IPS DF 19.7 (cell line): ENCODE measurements at regions not wholly inside any gene's neighbourhood (a gene's known extent, or its start where the extent isn't known, plus 50 kb on each side); places are given as distances from the start of the nearest gene placed in this dataset.
"Not testable (repeated sequence)": the region's sequence is repeated elsewhere in the genome, so short reads cannot be mapped to it uniquely, and the experiment has no call there.

Experiments used
- DNase-seq: peaks from one replicate; pipeline ENCODE4 v3.0.0-alpha.2; 2013; ENCODE audit warnings: low read depth, low spot score

- DNase-seq, result no peak
These were observed 114.9 kb upstream of the NANOS1 start for GRCh38 chr10:118914629-118915028.

GRCh38 chr10:118915161-118915560 is 114.4 kb upstream of the NANOS1 start:
- DNase-seq, result no peak

DNA sequence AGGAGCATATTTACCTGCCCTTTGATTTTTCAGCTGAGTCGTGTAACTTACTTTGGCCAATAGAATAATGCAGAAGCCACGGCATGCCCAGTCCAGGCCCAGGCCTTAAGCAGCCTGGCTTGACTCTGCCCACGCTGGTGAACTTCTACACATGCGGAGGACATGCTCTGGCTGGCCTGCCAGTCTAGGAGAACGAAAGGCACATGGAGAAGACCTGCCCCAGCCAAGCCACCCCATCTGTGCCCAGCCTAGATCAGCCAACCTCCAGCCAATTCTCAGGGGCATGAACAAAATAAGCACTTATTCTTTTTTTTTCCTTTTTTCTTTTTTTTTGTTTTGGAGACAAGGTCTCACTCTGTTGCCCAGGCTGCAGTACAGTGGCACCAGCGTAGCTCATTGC is 112.7 kb upstream of the NANOS1 start:
- DNase-seq, result no peak

GRCh38 chr10:118917701-118918100 is 111.8 kb upstream of the NANOS1 start:
- DNase-seq, result no peak

GRCh38 chr10:118918116-118918515 is 111.4 kb upstream of the NANOS1 start:
- DNase-seq, result no peak

DNA sequence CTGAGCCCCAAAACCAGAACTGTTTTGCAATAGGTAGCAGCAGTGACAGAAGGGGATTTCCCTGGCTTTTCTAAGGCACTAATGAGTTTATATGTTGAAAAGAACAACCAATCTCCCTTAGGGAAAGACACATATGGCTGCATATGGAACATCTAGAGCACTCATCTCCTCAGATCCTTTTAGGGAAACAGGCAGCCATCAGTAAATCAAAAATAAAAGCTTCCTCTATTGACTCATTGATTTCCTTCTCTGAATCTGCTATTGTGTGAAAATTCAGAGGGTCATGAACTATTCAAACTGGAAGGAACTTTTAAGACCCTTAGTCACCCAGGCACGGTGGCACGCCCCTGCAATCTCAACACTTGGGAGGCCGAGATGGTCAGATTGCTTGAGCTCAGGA is 110.9 kb upstream of the NANOS1 start:
- no peak for DNase-seq

DNA sequence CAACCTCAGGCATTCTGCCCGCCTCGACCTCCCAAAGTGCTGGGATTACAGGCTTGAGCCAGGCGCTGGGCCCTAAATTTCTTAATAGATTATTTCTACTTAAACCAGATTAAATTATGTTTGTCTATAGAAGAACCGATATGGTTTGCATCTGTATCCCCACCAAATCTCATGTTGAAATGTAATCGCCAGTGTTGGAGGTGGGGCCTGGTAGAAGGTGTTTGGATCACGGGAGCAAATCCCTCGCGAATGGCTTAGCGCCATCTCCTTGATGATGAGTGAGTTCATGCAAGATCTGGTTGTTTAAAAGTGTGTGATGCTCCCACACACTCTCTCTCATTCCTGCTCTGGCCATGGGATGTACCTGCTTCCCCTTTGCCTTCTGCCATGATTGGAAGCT is 109.3 kb upstream of the NANOS1 start:
- no peak for DNase-seq

DNA sequence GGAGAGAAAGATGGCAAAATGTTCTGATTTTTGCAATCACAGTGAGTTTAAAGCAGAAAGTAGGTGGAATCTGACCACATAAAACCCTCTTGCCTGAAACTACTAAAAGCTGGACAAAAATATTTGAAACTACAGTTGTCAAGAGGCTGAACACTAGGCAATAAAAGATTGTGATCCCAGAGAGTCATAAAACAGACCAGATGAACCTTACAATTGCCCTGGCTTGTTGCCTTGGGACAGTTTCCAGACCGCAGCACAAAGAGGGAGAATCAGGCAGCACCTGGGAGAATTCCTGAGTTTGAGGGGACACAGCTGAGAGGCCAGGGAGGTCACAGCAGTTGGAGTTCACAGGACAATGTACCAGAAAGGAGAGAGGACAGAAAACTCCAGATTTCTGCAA is 107.3 kb upstream of the NANOS1 start:
- no peak for DNase-seq

- no peak for DNase-seq
These were observed 106.5 kb upstream of the NANOS1 start for GRCh38 chr10:118922972-118923371.

DNA sequence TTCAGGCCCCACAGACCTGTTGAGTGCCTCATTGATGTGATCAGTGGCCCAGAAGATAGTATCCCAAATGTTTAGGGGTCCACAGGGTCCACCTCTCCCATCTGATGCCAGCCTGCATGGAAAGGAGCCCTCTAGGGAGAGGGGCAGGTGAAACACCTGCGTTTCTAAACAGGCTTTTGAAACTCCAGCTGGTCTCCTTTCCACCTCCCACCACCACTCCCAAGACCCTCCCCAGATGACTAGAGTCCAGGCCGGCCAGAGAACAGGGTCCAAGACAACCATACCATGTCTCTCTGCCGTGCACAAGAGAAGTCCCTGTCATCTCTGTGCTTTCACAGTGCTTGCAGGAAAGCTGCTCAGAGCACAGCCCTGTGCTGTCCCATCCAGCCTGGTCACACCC is 105.0 kb upstream of the NANOS1 start:
- DNase-seq, result no peak

DNA sequence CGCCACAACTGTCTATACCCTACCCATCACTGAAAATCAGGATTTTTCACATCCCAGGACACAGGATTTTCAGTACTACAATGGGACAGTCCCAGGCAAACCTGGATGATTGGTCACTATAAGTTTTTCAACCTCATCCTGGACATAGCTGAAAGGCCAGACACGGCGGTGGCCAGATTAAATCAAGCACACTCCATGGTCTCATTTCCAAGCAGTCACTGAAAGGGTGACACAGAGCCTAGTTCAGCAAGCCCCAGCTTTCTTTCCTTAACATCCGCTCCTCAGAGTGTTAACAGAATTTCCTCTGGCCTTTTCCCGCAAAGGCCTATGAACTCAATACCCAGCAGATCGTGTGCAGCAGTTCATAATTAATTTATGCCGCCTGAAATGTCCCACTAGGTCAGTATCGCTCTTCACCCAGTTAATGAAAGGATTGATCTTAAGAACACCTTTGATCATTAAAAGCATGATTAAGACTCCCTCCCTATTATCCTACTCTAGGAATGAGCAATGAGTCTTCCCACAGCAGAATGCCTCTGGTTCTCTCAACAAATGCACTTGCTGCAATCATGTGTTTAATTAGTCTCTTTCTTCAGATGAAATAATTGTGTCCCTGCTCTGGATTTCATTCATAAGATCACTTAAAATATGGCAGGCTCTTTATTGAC is 104.0 kb upstream of the NANOS1 start:
- DNase-seq, result no peak

DNA sequence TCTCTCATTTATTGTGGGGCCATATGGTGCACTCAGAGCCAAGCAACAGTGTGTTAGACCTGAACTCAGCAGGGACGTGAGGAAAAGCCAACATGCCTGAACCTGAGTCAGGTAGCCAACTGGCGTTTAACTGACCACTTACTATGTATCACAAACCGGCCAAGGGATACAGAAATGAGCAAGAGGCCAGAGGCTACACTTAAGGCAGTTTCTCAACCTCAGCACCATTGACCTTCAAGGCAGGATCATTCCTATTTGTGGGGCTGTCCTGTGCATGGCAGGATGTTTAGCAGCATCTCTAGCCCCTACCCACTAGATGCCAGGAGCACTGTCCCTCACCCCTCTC is 103.5 kb upstream of the NANOS1 start:
- no peak for DNase-seq

DNA sequence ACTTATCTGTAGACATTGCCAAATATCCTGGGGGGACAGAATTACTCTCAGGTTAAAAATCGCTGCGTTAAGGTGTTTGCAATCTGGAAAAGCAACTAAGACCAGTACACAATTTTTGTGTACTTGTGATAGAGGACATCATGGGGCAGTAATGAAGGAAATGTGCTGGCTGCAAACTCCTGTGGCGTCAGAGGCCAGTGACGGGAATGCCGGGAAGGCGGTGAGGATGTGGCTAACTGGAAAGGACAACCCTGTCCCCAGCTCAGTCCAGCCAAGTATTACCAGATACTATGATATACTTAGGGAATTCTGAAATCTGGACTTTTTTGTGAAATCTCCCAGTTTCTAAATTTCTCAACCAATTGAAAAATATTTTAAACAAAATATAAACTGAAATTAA is 103.1 kb upstream of the NANOS1 start:
- DNase-seq, result no peak

- no peak for DNase-seq
These were observed 102.6 kb upstream of the NANOS1 start for GRCh38 chr10:118926903-118927302.

- no peak for DNase-seq
These were observed 102.2 kb upstream of the NANOS1 start for GRCh38 chr10:118927321-118927720.

DNA sequence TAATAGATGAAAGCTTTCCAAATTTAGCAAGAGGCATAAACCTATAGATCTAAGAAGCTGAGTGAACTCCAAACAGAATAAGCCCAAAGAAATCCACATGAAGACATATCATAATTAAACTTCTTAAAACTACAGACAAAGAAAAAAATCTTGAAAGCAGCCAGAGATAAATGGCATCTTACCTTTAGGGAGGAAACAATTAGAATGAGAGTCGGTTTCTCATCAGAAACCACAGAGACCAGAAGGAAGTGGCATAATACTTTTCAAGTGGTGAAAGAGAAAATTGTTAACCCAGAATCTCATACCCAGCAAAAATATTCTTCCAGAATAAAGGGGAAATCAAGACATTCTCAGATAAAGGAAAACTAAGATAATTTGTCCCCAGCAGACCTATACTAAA is 98.9 kb upstream of the NANOS1 start:
- no peak for DNase-seq

- DNase-seq, result no peak
These were observed 98.1 kb upstream of the NANOS1 start for GRCh38 chr10:118931436-118931835.

DNA sequence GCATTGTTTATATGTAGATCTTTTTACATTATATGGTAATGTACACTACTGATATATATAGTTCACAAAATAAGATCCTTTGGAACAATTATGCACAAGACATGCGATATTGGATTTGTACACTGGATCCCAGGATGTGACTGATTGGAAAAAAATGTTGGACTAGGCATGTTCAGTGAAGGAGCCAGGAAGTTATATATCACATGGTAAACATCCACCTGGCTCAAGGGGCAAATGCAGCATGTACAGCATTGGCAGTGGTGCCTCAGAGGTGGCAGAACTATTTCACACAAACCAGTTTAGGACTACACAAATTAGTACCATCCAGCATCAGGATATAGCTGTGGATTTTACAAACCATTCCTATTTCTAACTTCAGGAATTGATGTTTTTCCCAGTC is 97.4 kb upstream of the NANOS1 start:
- not testable (repeated sequence) for DNase-seq

DNA sequence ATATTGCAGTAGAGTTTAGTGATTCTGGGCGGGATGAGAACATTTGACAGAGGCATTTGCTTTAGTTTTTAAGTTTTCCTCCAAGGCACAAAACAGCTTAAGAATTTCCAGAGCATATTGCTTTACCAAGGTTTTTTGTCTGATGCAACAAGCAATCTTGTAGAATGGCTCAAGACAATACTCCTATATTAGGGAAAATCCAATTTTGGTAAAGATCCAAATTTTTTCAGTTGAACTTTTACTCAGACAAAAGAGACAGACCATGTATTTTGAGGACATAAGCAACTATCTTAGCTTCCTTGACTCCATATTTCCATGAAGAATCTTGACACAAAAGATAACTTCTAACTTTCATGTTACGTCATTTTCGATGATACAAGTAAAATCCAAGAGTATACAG is 92.3 kb upstream of the NANOS1 start:
- DNase-seq, result no peak

DNA sequence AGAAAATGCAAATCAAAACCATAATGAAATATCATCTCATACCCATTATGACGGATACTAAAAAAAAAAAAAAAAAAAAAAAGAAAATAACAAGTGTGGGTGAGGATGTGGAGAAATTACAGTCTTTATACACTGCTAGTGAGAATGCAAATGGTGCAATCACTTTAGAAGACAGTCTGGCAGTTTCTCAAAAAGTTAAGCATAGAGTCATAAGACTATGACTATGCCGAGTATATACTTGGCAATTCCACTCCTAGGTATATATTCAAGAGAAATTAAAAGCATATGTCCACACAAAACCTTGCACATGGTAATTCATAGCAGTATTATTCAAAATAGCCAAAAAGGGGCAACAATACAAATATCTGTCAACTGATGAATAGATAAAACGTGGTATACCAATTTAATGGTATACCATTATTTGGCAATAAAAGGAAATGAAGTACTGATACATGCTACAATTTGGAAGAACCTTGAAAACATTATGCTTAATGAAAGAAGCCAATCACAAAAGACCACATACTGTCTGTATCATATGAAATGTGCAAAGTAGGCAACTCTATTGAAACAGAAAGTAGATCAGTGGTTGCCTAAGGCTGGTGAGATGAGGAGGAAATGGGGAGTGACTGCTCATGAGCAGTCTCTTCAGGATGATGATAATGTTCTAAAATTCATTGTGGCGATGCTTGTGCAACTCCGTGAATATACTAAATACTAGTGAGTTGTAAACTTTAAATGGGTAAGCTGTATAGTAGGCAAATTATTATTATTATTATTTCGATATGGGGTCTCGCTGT is 90.1 kb upstream of the NANOS1 start:
- no peak for DNase-seq

GRCh38 chr10:118940386-118940785 is 89.1 kb upstream of the NANOS1 start:
- DNase-seq, result no peak

GRCh38 chr10:118943253-118943652 is 86.3 kb upstream of the NANOS1 start:
- DNase-seq, result no peak

- no peak for DNase-seq
These were observed 84.4 kb upstream of the NANOS1 start for GRCh38 chr10:118944959-118945633.
